CD8-positive, alpha-beta memory T cell (primary cell): ENCODE measurements at regions not wholly inside any gene's neighbourhood (a gene's known extent, or its start where the extent isn't known, plus 50 kb on each side); places are given as distances from the start of the nearest gene placed in this dataset.

Experiments
- CTCF ChIA-PET: fragments of 350-600 bp; sonication (Branson Sonifier 250); formaldehyde crosslinking; loops from one replicate; lab custom pipeline; 2021; ENCODE audit warnings: antibody characterized with exemption; lab: Charles Lee
- POLR2A ChIA-PET: fragments of 350-600 bp; sonication (Branson Sonifier 250); formaldehyde crosslinking; loops from one replicate; lab custom pipeline; 2021; ENCODE audit warnings: antibody characterized with exemption; lab: Charles Lee
- DNase-seq, 5 donors: peaks; one replicate each; pipeline versions ENCODE4 v3.0.0 to v3.0.0-alpha.2; 2020 to 2022; ENCODE audit warnings: mixed read lengths in 1 of 5
- H3K27ac ChIP-seq: one replicate; pipeline ENCODE4 v1.7.0; 2013; ENCODE audit warnings: low read depth, mild to moderate bottlenecking, low read length, moderate library complexity
- H3K27me3 ChIP-seq: 2 replicates; pipeline ENCODE4 v1.7.0; 2013; ENCODE audit warnings: low read length, mild to moderate bottlenecking; ENCODE audit not compliant: insufficient read depth, poor library complexity, severe bottlenecking
- H3K36me3 ChIP-seq: 2 replicates; pipeline ENCODE4 v1.7.0; 2013; ENCODE audit warnings: mild to moderate bottlenecking, low read length, moderate library complexity; ENCODE audit not compliant: insufficient read depth
- H3K4me1 ChIP-seq: 2 replicates; pipeline ENCODE4 v1.7.0; 2013; ENCODE audit warnings: mild to moderate bottlenecking, low read length, moderate library complexity; ENCODE audit not compliant: insufficient read depth
- H3K4me3 ChIP-seq: 2 replicates; pipeline ENCODE4 v1.7.0; 2013; ENCODE audit warnings: mild to moderate bottlenecking, low read length
- H3K9me3 ChIP-seq: 2 replicates; pipeline ENCODE4 v1.7.0; 2013; ENCODE audit warnings: mild to moderate bottlenecking, low read length
- H3K27ac Mint-ChIP-seq, 8 donors: one replicate each; pipeline ENCODE4 v1.8.0; 2020 to 2021; ENCODE audit warnings: mixed read lengths in 8 of 8, mild to moderate bottlenecking in 6 of 8, inconsistent platforms in 3 of 8, moderate library complexity in 3 of 8
- H3K27me3 Mint-ChIP-seq, 2 donors: one replicate each; pipeline ENCODE4 v1.8.0; 2020 to 2021; ENCODE audit warnings: mixed read lengths in 2 of 2, mild to moderate bottlenecking in 1 of 2, moderate library complexity in 1 of 2
- H3K36me3 Mint-ChIP-seq, 3 donors: one replicate each; pipeline ENCODE4 v1.8.0; 2020 to 2021; ENCODE audit warnings: mixed read lengths in 3 of 3, inconsistent platforms in 1 of 3, mild to moderate bottlenecking in 1 of 3
- H3K4me1 Mint-ChIP-seq, 3 donors: one replicate each; pipeline ENCODE4 v1.8.0; 2020 to 2021; ENCODE audit warnings: mixed read lengths in 3 of 3, inconsistent platforms in 1 of 3, mild to moderate bottlenecking in 1 of 3
- H3K4me3 Mint-ChIP-seq, 7 donors: one replicate each; pipeline ENCODE4 v1.8.0; 2020 to 2021; ENCODE audit warnings: mixed read lengths in 7 of 7, mild to moderate bottlenecking in 6 of 7, moderate library complexity in 4 of 7, inconsistent platforms in 2 of 7
- H3K9me3 Mint-ChIP-seq, 5 donors: one replicate each; pipeline ENCODE4 v1.8.0; 2020 to 2022; ENCODE audit warnings: mixed read lengths in 5 of 5, mild to moderate bottlenecking in 3 of 5, moderate library complexity in 2 of 5, inconsistent platforms in 1 of 5

GRCh38 chr1:177561436-177561835 is 390.7 kb downstream of the BRINP2 start:
- Mint-ChIP-seq H3K36me3 (no peaks in the 10 kb centered on the region), H3K9me3 (peaks cover 0 to 38% (median 13%) of the 10 kb centered on the region in 5 donors), H3K4me3 (no peak overlapping the region), H3K27ac (no peak overlapping the region), H3K4me1 (no peaks in the 10 kb centered on the region), H3K27me3 (no peaks in the 10 kb centered on the region)
- H3K4me1 ChIP-seq, result no peaks in the 10 kb centered on the region
- no peak overlapping the region for H3K4me3 ChIP-seq
- no peaks in the 10 kb centered on the region for H3K9me3 ChIP-seq
- no peaks in the 10 kb centered on the region for H3K36me3 ChIP-seq
- no peaks in the 10 kb centered on the region for H3K27me3 ChIP-seq
- POLR2A ChIA-PET, result no interaction called here
- CTCF ChIA-PET, result no interaction called here
- DNase-seq, result no peak
- no peak overlapping the region for H3K27ac ChIP-seq

GRCh38 chr1:177558372-177558771 is 387.6 kb downstream of the BRINP2 start:
- Histone ChIP-seq H3K36me3 (no peaks in the 10 kb centered on the region), H3K4me3 (no peak overlapping the region), H3K27me3 (no peaks in the 10 kb centered on the region), H3K27ac (no peak overlapping the region), H3K4me1 (no peaks in the 10 kb centered on the region), H3K9me3 (no peaks in the 10 kb centered on the region)
- CTCF ChIA-PET, result no interaction called here
- peaks cover 0 to 38% (median 13%) of the 10 kb centered on the region in 5 donors for H3K9me3 Mint-ChIP-seq
- no peaks in the 10 kb centered on the region for H3K36me3 Mint-ChIP-seq
- no peak overlapping the region for H3K4me3 Mint-ChIP-seq
- H3K4me1 Mint-ChIP-seq, result no peaks in the 10 kb centered on the region
- H3K27ac Mint-ChIP-seq, result no peak overlapping the region
- no peaks in the 10 kb centered on the region for H3K27me3 Mint-ChIP-seq
- POLR2A ChIA-PET, result no interaction called here
- DNase-seq, result no peak

GRCh38 chr1:177556163-177556562 is 385.4 kb downstream of the BRINP2 start:
- peaks cover 9 to 32% (median 14%) of the 10 kb centered on the region in 5 donors for H3K9me3 Mint-ChIP-seq
- no peak overlapping the region for H3K4me3 ChIP-seq
- no peaks in the 10 kb centered on the region for H3K36me3 Mint-ChIP-seq
- no peaks in the 10 kb centered on the region for H3K4me1 Mint-ChIP-seq
- no peaks in the 10 kb centered on the region for H3K36me3 ChIP-seq
- POLR2A ChIA-PET, result no interaction called here
- no peak overlapping the region for H3K4me3 Mint-ChIP-seq
- CTCF ChIA-PET, result no interaction called here
- no peak for DNase-seq
- no peaks in the 10 kb centered on the region for H3K4me1 ChIP-seq
- H3K27ac Mint-ChIP-seq, result no peak overlapping the region
- no peaks in the 10 kb centered on the region for H3K27me3 ChIP-seq
- H3K27ac ChIP-seq, result no peak overlapping the region
- H3K9me3 ChIP-seq, result no peaks in the 10 kb centered on the region
- no peaks in the 10 kb centered on the region for H3K27me3 Mint-ChIP-seq

- no peak for DNase-seq
- Mint-ChIP-seq H3K27me3 (peaks cover 0 to 2% of the 10 kb centered on the region in 2 donors), H3K4me1 (no peaks in the 10 kb centered on the region), H3K9me3 (peaks cover under 1 to 28% (median 8%) of the 10 kb centered on the region in 5 donors), H3K27ac (no peak overlapping the region), H3K4me3 (no peak overlapping the region), H3K36me3 (no peaks in the 10 kb centered on the region)
- no peaks in the 10 kb centered on the region for H3K36me3 ChIP-seq
- CTCF ChIA-PET, result no interaction called here
- no peak overlapping the region for H3K27ac ChIP-seq
- H3K4me1 ChIP-seq, result no peaks in the 10 kb centered on the region
- no peaks in the 10 kb centered on the region for H3K9me3 ChIP-seq
- H3K4me3 ChIP-seq, result no peak overlapping the region
- POLR2A ChIA-PET, result no interaction called here
- H3K27me3 ChIP-seq, result no peaks in the 10 kb centered on the region
These were observed 376.4 kb downstream of the BRINP2 start for GRCh38 chr1:177547200-177547599.

- Mint-ChIP-seq H3K4me3 (no peak overlapping the region), H3K4me1 (no peaks in the 10 kb centered on the region)
These were observed 375.6 kb downstream of the BRINP2 start for GRCh38 chr1:177546346-177546745.

GRCh38 chr1:177526201-177526600 is 355.4 kb downstream of the BRINP2 start:
- Histone ChIP-seq H3K36me3 (no peaks in the 10 kb centered on the region), H3K27me3 (no peaks in the 10 kb centered on the region), H3K27ac (no peak overlapping the region), H3K9me3 (no peaks in the 10 kb centered on the region), H3K4me3 (no peak overlapping the region), H3K4me1 (no peaks in the 10 kb centered on the region)
- ChIA-PET POLR2A (no interaction called here), CTCF (no interaction called here)
- Mint-ChIP-seq H3K27me3 (no peaks in the 10 kb centered on the region), H3K36me3 (no peaks in the 10 kb centered on the region), H3K4me3 (no peak overlapping the region), H3K9me3 (peaks cover 6 to 29% (median 8%) of the 10 kb centered on the region in 5 donors), H3K4me1 (no peaks in the 10 kb centered on the region), H3K27ac (no peak overlapping the region)
- DNase-seq, result no peak

More at GRCh38 chr1:177546346-177546745, 375.6 kb downstream of the BRINP2 start:
- Mint-ChIP-seq H3K9me3 (peaks cover 0 to 23% (median 7%) of the 10 kb centered on the region in 5 donors), H3K27me3 (peaks cover 0 to 2% of the 10 kb centered on the region in 2 donors), H3K36me3 (no peaks in the 10 kb centered on the region), H3K27ac (no peak overlapping the region)
- Histone ChIP-seq H3K27ac (no peak overlapping the region), H3K4me1 (no peaks in the 10 kb centered on the region), H3K9me3 (no peaks in the 10 kb centered on the region), H3K4me3 (no peak overlapping the region), H3K27me3 (no peaks in the 10 kb centered on the region), H3K36me3 (no peaks in the 10 kb centered on the region)
- no peak for DNase-seq
- POLR2A ChIA-PET, result no interaction called here
- CTCF ChIA-PET, result no interaction called here

GRCh38 chr1:177525176-177525575 is 354.4 kb downstream of the BRINP2 start:
- Histone ChIP-seq H3K27ac (no peak overlapping the region), H3K4me3 (no peak overlapping the region), H3K27me3 (no peaks in the 10 kb centered on the region), H3K9me3 (no peaks in the 10 kb centered on the region), H3K4me1 (no peaks in the 10 kb centered on the region), H3K36me3 (no peaks in the 10 kb centered on the region)
- H3K27ac Mint-ChIP-seq, result no peak overlapping the region
- no peak overlapping the region for H3K4me3 Mint-ChIP-seq
- POLR2A ChIA-PET, result no interaction called here
- H3K9me3 Mint-ChIP-seq, result peaks cover 7 to 27% (median 12%) of the 10 kb centered on the region in 5 donors
- DNase-seq, result no peak
- H3K27me3 Mint-ChIP-seq, result no peaks in the 10 kb centered on the region
- CTCF ChIA-PET, result no interaction called here
- H3K4me1 Mint-ChIP-seq, result no peaks in the 10 kb centered on the region
- H3K36me3 Mint-ChIP-seq, result no peaks in the 10 kb centered on the region

GRCh38 chr1:177517546-177517945 is 346.8 kb downstream of the BRINP2 start:
- POLR2A ChIA-PET, result no interaction called here
- CTCF ChIA-PET, result no interaction called here
- H3K4me1 Mint-ChIP-seq, result no peaks in the 10 kb centered on the region

GRCh38 chr1:177514207-177514606 is 343.4 kb downstream of the BRINP2 start:
- no peaks in the 10 kb centered on the region for H3K4me1 ChIP-seq
- no peaks in the 10 kb centered on the region for H3K4me1 Mint-ChIP-seq
- H3K4me3 ChIP-seq, result no peak overlapping the region
- no peaks in the 10 kb centered on the region for H3K36me3 Mint-ChIP-seq
- peaks cover 0 to 14% (median 4%) of the 10 kb centered on the region in 5 donors for H3K9me3 Mint-ChIP-seq
- no peak overlapping the region for H3K27ac Mint-ChIP-seq
- no peaks in the 10 kb centered on the region for H3K27me3 ChIP-seq
- no peaks in the 10 kb centered on the region for H3K27me3 Mint-ChIP-seq
- no peaks in the 10 kb centered on the region for H3K9me3 ChIP-seq
- CTCF ChIA-PET, result no interaction called here
- no peaks in the 10 kb centered on the region for H3K36me3 ChIP-seq
- no peak overlapping the region for H3K27ac ChIP-seq
- POLR2A ChIA-PET, result no interaction called here
- no peak overlapping the region for H3K4me3 Mint-ChIP-seq
- no peak for DNase-seq

More at GRCh38 chr1:177517546-177517945, 346.8 kb downstream of the BRINP2 start:
- Mint-ChIP-seq H3K36me3 (no peaks in the 10 kb centered on the region), H3K27ac (no peak overlapping the region), H3K9me3 (peaks cover 1 to 9% (median 4%) of the 10 kb centered on the region in 5 donors), H3K4me3 (no peak overlapping the region), H3K27me3 (no peaks in the 10 kb centered on the region)
- Histone ChIP-seq H3K4me1 (no peaks in the 10 kb centered on the region), H3K27me3 (no peaks in the 10 kb centered on the region), H3K27ac (no peak overlapping the region), H3K36me3 (no peaks in the 10 kb centered on the region), H3K4me3 (no peak overlapping the region), H3K9me3 (no peaks in the 10 kb centered on the region)
- no peak for DNase-seq
